Tibial artery (tissue), 4 donors: ENCODE measurements at regions not wholly inside any gene's neighbourhood (a gene's known extent, or its start where the extent isn't known, plus 50 kb on each side); places are given as distances from the start of the nearest gene placed in this dataset.

Source experiments
- DNase-seq, 2 donors: peaks; one replicate each; pipeline ENCODE4 v3.0.0-alpha.2; 2019
- H3K27ac ChIP-seq, 2 donors: fragments of 200-600 bp; sonication (generic) in 1 of 2; 1 replicate in 1 of 2; 2 replicates in 1 of 2; pipeline ENCODE4 v1.5.1; 2018 to 2019; ENCODE audit warnings: mild to moderate bottlenecking in 1 of 2
- H3K27me3 ChIP-seq, 2 donors: fragments of 200-600 bp; sonication (generic) in 1 of 2; one replicate each; pipeline versions ENCODE4 v1.5.1 to v1.6.0; 2016 to 2019
- H3K36me3 ChIP-seq, 3 donors: fragments of 200-600 bp; sonication (generic) in 2 of 3; one replicate each; pipeline ENCODE4 v1.5.1; 2016 to 2019; ENCODE audit warnings: mild to moderate bottlenecking in 2 of 3
- H3K4me1 ChIP-seq, 4 donors: fragments of 200-600 bp; sonication (generic) in 2 of 4; 1 replicate in 3 of 4; 2 replicates in 1 of 4; pipeline ENCODE4 v1.5.1; 2016 to 2019
- H3K4me3 ChIP-seq, 2 donors: fragments of 200-600 bp; sonication (generic) in 1 of 2; 1 replicate in 1 of 2; 2 replicates in 1 of 2; pipeline ENCODE4 v1.5.1; 2018 to 2019; ENCODE audit warnings: mild to moderate bottlenecking in 2 of 2
- H3K9me3 ChIP-seq, 3 donors: fragments of 200-600 bp; sonication (generic) in 1 of 3; one replicate each; pipeline ENCODE4 v1.5.1; 2016 to 2019
- CTCF ChIP-seq, 2 experiments: fragments of 200-600 bp in 1 of 2; fragments of 450-650 bp in 1 of 2; IDR thresholded peaks; one replicate each; pipeline ENCODE4 v1.5.1; 2017 to 2019; ENCODE audit warnings: antibody characterized with exemption in 2 of 2, mild to moderate bottlenecking in 1 of 2, moderate library complexity in 1 of 2
- intact Hi-C: fragments of 100-400 bp; cut with DNase I; formaldehyde crosslinking; loops from one replicate; pipeline ENCODE4 v1.15.0; 2023; ENCODE audit warnings: low total_unique reads

GRCh38 chr13:50348371-50348770 is 333.1 kb downstream of the KCNRG start:
- H3K9me3 ChIP-seq = no peaks in the 10 kb centered on the region
- H3K4me3 ChIP-seq = no peak overlapping the region
- DNase-seq = no peak
- H3K27ac ChIP-seq = no peak overlapping the region
- intact Hi-C loops = no loop called here
- no peaks in the 10 kb centered on the region for H3K4me1 ChIP-seq
- no peak for TF ChIP-seq CTCF (IDR thresholded peaks at IDR 0.05)
- H3K27me3 ChIP-seq = no peaks in the 10 kb centered on the region
- H3K36me3 ChIP-seq = no peaks in the 10 kb centered on the region

- H3K36me3 ChIP-seq = no peaks in the 10 kb centered on the region
- intact Hi-C loops = no loop called here
- no peak overlapping the region for H3K27ac ChIP-seq
- no peaks in the 10 kb centered on the region for H3K27me3 ChIP-seq
- DNase-seq = no peak
- H3K9me3 ChIP-seq = no peaks in the 10 kb centered on the region
- no peak for TF ChIP-seq CTCF (IDR thresholded peaks at IDR 0.05)
- H3K4me1 ChIP-seq = peaks cover 0 to 11% (median 10%) of the 10 kb centered on the region in 4 donors
- no peak overlapping the region for H3K4me3 ChIP-seq
These were observed 337.7 kb downstream of the KCNRG start for GRCh38 chr13:50352720-50353480.

GRCh38 chr13:50353651-50354415 is 338.6 kb downstream of the KCNRG start:
- Histone ChIP-seq H3K9me3 (no peaks in the 10 kb centered on the region), H3K27me3 (no peaks in the 10 kb centered on the region), H3K27ac (no peak overlapping the region), H3K4me3 (no peak overlapping the region), H3K36me3 (no peaks in the 10 kb centered on the region), H3K4me1 (peaks cover 0 to 20% (median 19%) of the 10 kb centered on the region in 4 donors)
- TF ChIP-seq CTCF (IDR thresholded peaks at IDR 0.05) = no peak
- DNase-seq = no peak
- intact Hi-C loops = no loop called here

- no peak for DNase-seq
- Histone ChIP-seq H3K4me1 (peaks cover 0 to 23% (median 20%) of the 10 kb centered on the region in 4 donors), H3K27me3 (no peaks in the 10 kb centered on the region), H3K27ac (no peak overlapping the region), H3K36me3 (no peaks in the 10 kb centered on the region), H3K9me3 (no peaks in the 10 kb centered on the region), H3K4me3 (no peak overlapping the region)
- intact Hi-C loops = no loop called here
- TF ChIP-seq CTCF (IDR thresholded peaks at IDR 0.05) = no peak
These were observed 340.6 kb downstream of the KCNRG start for GRCh38 chr13:50355797-50356196.

- Histone ChIP-seq H3K27me3 (no peaks in the 10 kb centered on the region), H3K27ac (peak overlapping the region; percentile 52 to 56), H3K4me3 (no peak overlapping the region), H3K36me3 (no peaks in the 10 kb centered on the region), H3K4me1 (peaks cover 0 to 23% (median 20%) of the 10 kb centered on the region in 4 donors), H3K9me3 (no peaks in the 10 kb centered on the region)
- TF ChIP-seq CTCF (IDR thresholded peaks at IDR 0.05) = no peak
- no peak for DNase-seq
- intact Hi-C loops = no loop called here
These were observed 341.9 kb downstream of the KCNRG start for GRCh38 chr13:50357136-50357535.
